Endothelial cell of umbilical vein (primary cell): ENCODE measurements at regions not wholly inside any gene's neighbourhood (a gene's known extent, or its start where the extent isn't known, plus 50 kb on each side); places are given as distances from the start of the nearest gene placed in this dataset.

Experiments used
- BruUV-seq: library from RNA; stranded (reverse); fragments of 400-500 nt; replicated peaks from 2 replicates; lab custom pipeline; 2021; lab: Mats Ljungman, UMichigan
- CTCF ChIA-PET: fragments of 300-600, 350-600 bp; sonication (Branson Sonifier 250); formaldehyde crosslinking; loops from one replicate; lab custom pipeline; 2021; ENCODE audit warnings: antibody characterized with exemption, inconsistent platforms; lab: Charles Lee
- POLR2A ChIA-PET: fragments of 300-600, 350-600 bp; sonication (Branson Sonifier 250); formaldehyde crosslinking; loops from one replicate; lab custom pipeline; 2021; ENCODE audit warnings: antibody characterized with exemption, inconsistent platforms; lab: Charles Lee
- DNase-seq: peaks from one replicate; pipeline ENCODE4 v3.0.0-alpha.2; 2011; ENCODE audit warnings: low read depth, low spot score
- FAIRE-seq: peaks from 2 replicates; lab custom pipeline; 2011; peaks lifted over from hg19 to GRCh38; lab: Jason Lieb, UNC
- H2AFZ ChIP-seq: 2 replicates; pipeline ENCODE4 v1.6.0; 2012; ENCODE audit warnings: low read depth, low read length, control low read depth, inconsistent platforms
- H3K27ac ChIP-seq: 2 replicates; pipeline ENCODE4 v1.5.1; 2011; ENCODE audit warnings: low read depth, mild to moderate bottlenecking, control low read depth, low read length, moderate library complexity; ENCODE audit not compliant: insufficient read depth
- H3K27me3 ChIP-seq, 2 experiments: 2 replicates each; pipeline versions ENCODE4 v1.6.0 to v1.6.1; 2011; ENCODE audit warnings: low read length in 2 of 2, mixed read lengths in 1 of 2; ENCODE audit not compliant: control insufficient read depth in 2 of 2, insufficient read depth in 2 of 2
- H3K36me3 ChIP-seq, 2 experiments: 2 replicates in 1 of 2; 3 replicates in 1 of 2; pipeline ENCODE4 v1.5.1; 2011; ENCODE audit warnings: low read length in 2 of 2, mild to moderate bottlenecking in 1 of 2, moderate library complexity in 1 of 2; ENCODE audit not compliant: control insufficient read depth in 2 of 2, insufficient read depth in 2 of 2; ENCODE audit errors: extremely low read depth in 1 of 2
- H3K4me1 ChIP-seq: 3 replicates; pipeline ENCODE4 v1.5.1; 2011; ENCODE audit warnings: mild to moderate bottlenecking, low read length; ENCODE audit not compliant: control insufficient read depth, insufficient read depth; ENCODE audit errors: extremely low read depth
- H3K4me2 ChIP-seq: 2 replicates; pipeline ENCODE4 v1.6.1; 2011; ENCODE audit warnings: low read length, control low read depth, mixed read lengths; ENCODE audit not compliant: insufficient read depth
- H3K4me3 ChIP-seq, 3 experiments: fragments of 200-600 bp in 1 of 3; sonication (generic), shearing (Covaris generic) in 1 of 3; replicated peaks in 1 of 3; 2 replicates each; pipeline ENCODE4 v1.5.1; 2011 to 2016; ENCODE audit warnings: control low read depth in 3 of 3, low read length in 3 of 3, mild to moderate bottlenecking in 2 of 3, inconsistent platforms in 1 of 3, low read depth in 1 of 3, moderate library complexity in 1 of 3; ENCODE audit not compliant: insufficient read depth in 1 of 3
- H3K79me2 ChIP-seq: 2 replicates; pipeline ENCODE4 v1.6.0; 2012; ENCODE audit warnings: low read length, inconsistent platforms; ENCODE audit not compliant: control insufficient read depth, insufficient read depth
- H3K9ac ChIP-seq: replicated peaks from 2 replicates; pipeline ENCODE3; 2011; ENCODE audit warnings: low read length, control low read depth; ENCODE audit not compliant: insufficient read depth; ENCODE audit errors: extremely low read depth
- H3K9me1 ChIP-seq: replicated peaks from 3 replicates; pipeline ENCODE4 v1.6.0; 2011; ENCODE audit warnings: mild to moderate bottlenecking, low read length; ENCODE audit not compliant: control insufficient read depth, insufficient read depth; ENCODE audit errors: extremely low read depth
- H3K9me3 ChIP-seq: replicated peaks from 2 replicates; pipeline ENCODE4 v1.5.1; 2012; ENCODE audit warnings: low read length, inconsistent platforms; ENCODE audit not compliant: control insufficient read depth, insufficient read depth
- H4K20me1 ChIP-seq: replicated peaks from 2 replicates; pipeline ENCODE3; 2011; ENCODE audit warnings: mild to moderate bottlenecking, low read length; ENCODE audit not compliant: control insufficient read depth, insufficient read depth; ENCODE audit errors: extremely low read depth
- CTCF ChIP-seq, 2 donors: IDR thresholded peaks; 1 replicate in 1 of 2; 2 replicates in 1 of 2; pipeline ENCODE4 v1.5.1; 2011; ENCODE audit warnings: low read length in 2 of 2, mild to moderate bottlenecking in 2 of 2, moderate library complexity in 2 of 2, control low read depth in 1 of 2, inconsistent platforms in 1 of 2, low read depth in 1 of 2; ENCODE audit not compliant: insufficient read depth in 1 of 2; ENCODE audit errors: extremely low read depth in 1 of 2
- FOS ChIP-seq: IDR thresholded peaks from 2 replicates; pipeline ENCODE4 v1.6.1; 2011; ENCODE audit warnings: mild to moderate bottlenecking, low read length, moderate library complexity, borderline replicate concordance; ENCODE audit not compliant: insufficient read depth
- GATA2 ChIP-seq: IDR thresholded peaks from 2 replicates; pipeline ENCODE4 v1.7.0; 2011; ENCODE audit warnings: low read depth, mild to moderate bottlenecking, moderate library complexity, mixed read lengths, low read length; ENCODE audit not compliant: insufficient read length, insufficient read depth
- MYC ChIP-seq: IDR thresholded peaks from one replicate; pipeline ENCODE4 v1.6.1; 2011; ENCODE audit warnings: mild to moderate bottlenecking, low read depth, low read length
- POLR2A ChIP-seq: IDR thresholded peaks from 2 replicates; pipeline ENCODE4 v1.6.1; 2012; ENCODE audit warnings: low read depth, mild to moderate bottlenecking, control low read depth, low read length
- POLR2AphosphoS5 ChIP-seq: IDR thresholded peaks from 2 replicates; pipeline ENCODE4 v1.6.1; 2012; ENCODE audit warnings: low read depth, mild to moderate bottlenecking, control low read depth, low read length, moderate library complexity; ENCODE audit not compliant: insufficient read depth
- dilution Hi-C: fragments of 300-500 bp; cut with MboI; formaldehyde crosslinking; loops from one replicate; pipeline ENCODE4 v1.15.0; 2019; ENCODE audit warnings: low sequenced_read_pairs; ENCODE audit not compliant: extremely low pct_ligation_motif_present
- intact Hi-C: fragments of 100-400 bp; cut with micrococcal nuclease; formaldehyde crosslinking; loops from one replicate; pipeline ENCODE4 v1.10.0; 2022
- TF ChIP-seq, protein P1 (sequence below): IDR thresholded peaks from 2 replicates; pipeline ENCODE4 v1.6.1; 2011; ENCODE audit not compliant: insufficient read depth, insufficient read length

DNA sequence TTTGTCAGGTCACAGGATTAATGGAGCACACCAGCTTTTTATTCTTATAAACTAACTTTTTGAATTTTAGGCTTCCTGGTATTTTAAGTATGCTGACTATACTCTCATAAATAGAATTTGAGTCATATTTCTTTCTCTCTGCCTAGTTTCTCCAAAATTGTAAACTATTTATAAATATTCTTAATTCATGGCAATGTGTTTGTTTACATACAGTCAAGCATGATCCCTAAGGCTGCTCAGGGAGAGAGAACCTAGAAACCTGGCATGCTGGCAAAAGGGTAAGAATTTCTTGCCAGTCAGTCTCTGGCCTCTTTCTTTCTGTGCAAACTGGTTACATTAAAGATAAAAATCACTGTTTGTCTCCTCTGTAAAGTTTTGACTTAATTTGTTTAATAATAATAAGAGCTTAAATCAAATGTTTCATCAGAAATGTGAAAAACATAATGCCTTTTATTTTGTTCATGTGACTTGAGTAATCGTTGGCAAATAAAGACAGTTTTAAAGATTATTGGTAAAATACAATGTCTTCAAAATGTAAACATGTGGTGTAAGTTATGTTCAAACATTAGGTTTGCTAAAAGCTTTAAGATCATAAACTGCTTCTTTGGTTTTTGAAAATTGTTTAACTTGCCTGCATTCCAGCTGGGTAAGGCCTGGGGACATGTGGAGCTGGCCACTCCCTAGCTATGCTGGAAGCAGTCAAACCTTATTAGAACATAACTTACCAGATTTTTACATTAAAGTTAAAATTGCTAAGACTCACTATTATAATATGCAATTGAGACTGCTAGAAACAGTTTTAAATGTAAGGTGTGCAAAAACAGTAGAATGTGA, 1401.7 kb downstream of the NCAM2 start:
- no peaks in the 10 kb centered on the region for H3K79me2 ChIP-seq
- H3K9me3 ChIP-seq, result no peaks in the 10 kb centered on the region
- no peak overlapping the region for H2AFZ ChIP-seq
- H4K20me1 ChIP-seq, result no peaks in the 10 kb centered on the region
- H3K4me2 ChIP-seq, result no peak overlapping the region
- dilution Hi-C loops, result no loop called here
- intact Hi-C loops, result no loop called here
- no peaks in the 10 kb centered on the region for H3K9me1 ChIP-seq
- H3K9ac ChIP-seq, result no peak overlapping the region
- H3K4me1 ChIP-seq, result no peaks in the 10 kb centered on the region
- no peak overlapping the region for H3K4me3 ChIP-seq
- H3K27ac ChIP-seq, result no peak overlapping the region
- no peak for DNase-seq
- ChIA-PET CTCF (no interaction called here), POLR2A (no interaction called here)
- no peak for FAIRE-seq
- no TSS peak for BruUV-seq
- no peak for TF ChIP-seq POLR2A
- no peak for TF ChIP-seq POLR2AphosphoS5
- H3K36me3 ChIP-seq, result no peaks in the 10 kb centered on the region
- H3K27me3 ChIP-seq, result no peaks in the 10 kb centered on the region

DNA sequence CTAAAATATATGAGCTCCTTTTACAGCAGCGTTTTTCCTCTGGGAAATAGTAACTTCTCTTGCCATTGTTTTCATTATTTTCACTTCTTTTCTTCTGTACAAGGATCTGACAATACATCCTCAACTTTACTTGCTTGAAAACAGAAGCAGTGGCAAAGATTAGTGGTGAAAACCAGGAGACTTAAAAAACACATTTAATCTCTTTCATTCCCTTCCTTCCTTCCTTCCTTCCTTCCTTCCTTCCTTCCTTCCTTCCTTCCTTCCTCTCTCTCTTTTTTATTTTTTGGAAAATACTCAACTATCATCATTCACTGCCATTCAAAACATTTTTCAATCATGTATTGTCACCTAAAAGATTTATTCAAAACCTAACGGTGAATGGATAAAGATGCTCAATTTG, 1411.4 kb downstream of the NCAM2 start:
- no peak overlapping the region for H3K27ac ChIP-seq
- TF ChIP-seq POLR2AphosphoS5 (no peak), GATA2 (no peak), CTCF (IDR thresholded peaks at IDR 0.05; ENCODE audit: extremely low read depth in 1 of 2, insufficient read depth in 1 of 2, low read depth in 1 of 2, low read length in 2 of 2) (no peak), MYC (no peak), FOS (no peak)
- TF ChIP-seq, protein P1, sequence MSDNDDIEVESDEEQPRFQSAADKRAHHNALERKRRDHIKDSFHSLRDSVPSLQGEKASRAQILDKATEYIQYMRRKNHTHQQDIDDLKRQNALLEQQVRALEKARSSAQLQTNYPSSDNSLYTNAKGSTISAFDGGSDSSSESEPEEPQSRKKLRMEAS, result no peak
- H3K9me1 ChIP-seq, result no peaks in the 10 kb centered on the region
- POLR2A ChIA-PET, result no interaction called here
- FAIRE-seq (no peak), DNase-seq (no peak)
- no peaks in the 10 kb centered on the region for H3K79me2 ChIP-seq
- dilution Hi-C loops (no loop called here), intact Hi-C loops (no loop called here)
- H2AFZ ChIP-seq, result no peak overlapping the region
- H3K4me3 ChIP-seq, result no peak overlapping the region
- no peaks in the 10 kb centered on the region for H3K4me1 ChIP-seq
- H3K4me2 ChIP-seq, result no peak overlapping the region
- CTCF ChIA-PET, result interaction anchor here (1.3 kb wide), 1 partner anchor 10 kb away, joined by 3 read pairs; no protein-coding TSS in a partner anchor
- no TSS peak for BruUV-seq
- no peak overlapping the region for H3K9ac ChIP-seq
- H3K27me3 ChIP-seq, result no peaks in the 10 kb centered on the region
- H4K20me1 ChIP-seq, result no peaks in the 10 kb centered on the region
- no peaks in the 10 kb centered on the region for H3K9me3 ChIP-seq
- no peaks in the 10 kb centered on the region for H3K36me3 ChIP-seq
